IPS-NIHi11 (cell line): ENCODE measurements at regions not wholly inside any gene's neighbourhood (a gene's known extent, or its start where the extent isn't known, plus 50 kb on each side); places are given as distances from the start of the nearest gene placed in this dataset.
"Not testable (repeated sequence)": the region's sequence is repeated elsewhere in the genome, so short reads cannot be mapped to it uniquely, and the experiment has no call there.

Experiments used
- DNase-seq: peaks from one replicate; pipeline ENCODE4 v3.0.0; 2012; ENCODE audit warnings: mixed read lengths, low spot score

DNA sequence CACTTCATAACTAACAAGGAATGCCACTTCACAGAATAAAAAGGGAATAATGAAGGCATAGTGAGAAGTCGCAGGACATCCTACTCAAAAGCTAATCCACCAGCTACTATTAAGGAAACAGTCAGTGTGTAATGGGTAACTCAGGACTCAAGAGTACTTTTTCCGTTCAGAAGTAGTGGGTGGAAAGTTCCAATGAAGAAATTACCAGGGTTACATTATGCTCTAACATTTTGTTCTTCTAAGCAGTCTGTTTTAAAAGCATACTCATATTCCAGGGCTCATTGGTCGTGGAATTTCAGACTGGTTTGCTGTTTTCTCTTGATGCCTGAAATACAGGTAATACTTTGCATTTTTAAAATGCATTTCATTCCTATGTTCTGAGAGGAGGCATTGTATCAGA, 222.4 kb upstream of the IRS2 start:
- no peak for DNase-seq

DNA sequence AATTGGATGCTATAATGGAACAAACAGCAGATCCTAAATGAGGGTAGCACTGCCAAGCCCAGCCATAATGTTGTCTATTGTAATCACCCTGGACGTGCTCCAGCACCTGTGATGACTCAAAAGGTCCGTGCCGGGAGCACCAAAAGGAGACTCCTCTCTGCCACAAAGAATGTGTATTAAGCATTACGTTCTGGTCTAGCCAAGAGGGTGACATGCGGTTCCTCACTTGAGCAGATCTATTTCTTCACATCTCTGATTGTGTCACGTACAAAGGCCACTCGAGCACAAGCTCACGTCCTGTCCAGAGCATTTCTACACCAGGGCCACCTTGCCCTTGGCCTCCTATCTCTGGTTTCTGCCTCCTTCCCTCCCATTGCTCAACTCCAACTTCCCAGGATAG, 219.9 kb upstream of the IRS2 start:
- no peak for DNase-seq

DNA sequence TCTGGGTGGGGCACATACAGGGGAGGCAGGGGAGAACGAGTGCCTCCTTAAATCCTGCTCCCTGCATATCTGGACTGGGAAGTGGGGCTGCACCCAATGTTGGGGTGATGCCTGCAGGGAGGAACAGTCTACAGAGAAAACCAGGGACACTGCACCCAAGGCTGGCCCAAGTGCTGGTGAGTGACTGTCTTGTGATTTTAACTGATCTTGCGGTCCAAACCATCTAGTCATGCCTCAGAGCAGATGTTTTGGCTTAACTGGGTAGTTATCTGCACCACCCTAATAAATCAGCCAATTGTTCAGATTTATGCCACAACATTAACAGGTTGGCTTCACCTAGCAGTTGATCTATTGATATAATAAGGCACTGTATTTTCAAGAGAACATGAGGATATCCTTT, 219.2 kb upstream of the IRS2 start:
- no peak for DNase-seq

DNA sequence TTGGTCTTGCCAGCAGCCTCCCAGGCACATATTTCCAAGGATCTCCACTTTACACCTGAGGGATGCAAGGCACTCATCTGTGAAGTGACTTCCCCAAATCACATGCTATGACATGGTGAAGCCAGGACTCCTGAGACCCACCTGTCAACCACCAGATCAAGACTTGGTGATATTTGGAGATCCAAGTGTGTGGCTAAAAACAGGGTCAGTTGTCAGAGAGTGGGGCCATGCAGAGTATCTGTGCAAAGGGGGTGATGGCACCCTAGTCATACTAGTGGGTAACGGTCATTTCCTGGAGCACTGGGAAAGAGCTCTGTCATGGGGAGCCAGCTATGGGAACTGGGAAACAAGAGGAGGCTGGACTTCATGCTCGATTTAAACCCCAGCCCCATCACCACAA, 218.4 kb upstream of the IRS2 start:
- no peak for DNase-seq

DNA sequence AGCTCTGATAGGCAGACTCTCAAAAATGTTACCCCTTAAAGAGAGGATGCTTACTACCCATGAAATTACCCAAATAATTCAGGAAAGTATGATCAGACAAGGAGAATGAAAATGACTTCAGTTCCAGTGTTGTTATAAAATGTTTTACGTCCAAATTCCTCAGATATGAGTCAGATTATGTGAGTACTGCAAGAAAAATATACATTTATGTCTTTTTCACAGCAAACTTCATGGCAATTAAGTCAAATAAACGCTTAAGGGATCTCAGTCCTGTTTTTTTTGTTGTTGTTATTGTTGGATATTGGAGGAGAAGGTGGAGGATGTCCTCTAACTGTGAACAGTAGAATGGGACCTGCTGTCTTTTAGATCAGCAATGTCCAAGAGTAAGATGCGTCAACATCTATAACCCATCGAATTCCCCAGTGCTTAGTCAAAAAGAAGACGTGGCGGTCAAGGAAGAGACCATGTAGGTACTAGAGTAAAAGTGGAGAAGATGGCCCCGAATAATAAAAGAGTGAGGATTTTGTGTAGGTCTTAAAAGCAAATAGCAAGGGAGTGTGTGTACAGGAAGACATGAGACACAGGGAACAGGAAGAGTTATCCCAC, 215.4 kb upstream of the IRS2 start:
- DNase-seq = no peak

DNA sequence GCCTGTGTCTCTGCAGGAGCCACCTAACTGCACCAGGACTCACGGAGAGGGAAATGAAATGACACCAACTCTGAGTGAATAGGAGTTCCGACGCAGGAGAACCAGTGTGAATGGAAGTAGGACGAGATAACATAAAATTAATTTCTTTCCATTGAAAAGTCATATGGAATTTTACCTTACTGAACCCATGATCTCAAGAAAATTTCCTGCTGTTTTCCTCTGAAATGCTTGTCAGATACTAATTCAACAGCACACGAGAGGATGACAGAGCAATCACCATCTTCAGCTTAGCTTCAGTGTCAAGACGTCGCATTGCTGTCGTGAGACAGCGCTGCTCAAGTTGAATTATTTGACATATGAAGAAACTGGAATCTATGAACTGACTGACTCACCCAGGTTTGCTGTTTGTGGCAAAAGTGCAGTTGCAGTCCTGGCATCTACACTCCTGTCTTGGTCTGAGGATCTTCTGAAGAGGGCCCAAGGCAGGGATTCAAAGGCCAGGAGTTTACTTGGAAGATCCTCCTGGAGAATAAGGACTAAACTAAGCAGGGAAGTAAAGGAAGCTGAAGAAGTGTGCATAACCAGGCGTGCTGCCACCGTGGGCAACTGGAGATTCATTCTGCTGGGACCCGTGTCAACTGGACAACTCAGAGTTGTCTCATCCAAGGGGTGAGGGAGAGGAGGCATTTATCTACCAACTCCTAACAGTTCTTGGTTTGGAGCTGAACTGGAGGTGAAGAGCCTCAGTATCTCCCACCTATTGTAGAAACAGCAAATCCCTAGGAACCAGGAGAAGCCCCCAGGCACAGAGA, 214.4 kb upstream of the IRS2 start:
- DNase-seq = no peak

DNA sequence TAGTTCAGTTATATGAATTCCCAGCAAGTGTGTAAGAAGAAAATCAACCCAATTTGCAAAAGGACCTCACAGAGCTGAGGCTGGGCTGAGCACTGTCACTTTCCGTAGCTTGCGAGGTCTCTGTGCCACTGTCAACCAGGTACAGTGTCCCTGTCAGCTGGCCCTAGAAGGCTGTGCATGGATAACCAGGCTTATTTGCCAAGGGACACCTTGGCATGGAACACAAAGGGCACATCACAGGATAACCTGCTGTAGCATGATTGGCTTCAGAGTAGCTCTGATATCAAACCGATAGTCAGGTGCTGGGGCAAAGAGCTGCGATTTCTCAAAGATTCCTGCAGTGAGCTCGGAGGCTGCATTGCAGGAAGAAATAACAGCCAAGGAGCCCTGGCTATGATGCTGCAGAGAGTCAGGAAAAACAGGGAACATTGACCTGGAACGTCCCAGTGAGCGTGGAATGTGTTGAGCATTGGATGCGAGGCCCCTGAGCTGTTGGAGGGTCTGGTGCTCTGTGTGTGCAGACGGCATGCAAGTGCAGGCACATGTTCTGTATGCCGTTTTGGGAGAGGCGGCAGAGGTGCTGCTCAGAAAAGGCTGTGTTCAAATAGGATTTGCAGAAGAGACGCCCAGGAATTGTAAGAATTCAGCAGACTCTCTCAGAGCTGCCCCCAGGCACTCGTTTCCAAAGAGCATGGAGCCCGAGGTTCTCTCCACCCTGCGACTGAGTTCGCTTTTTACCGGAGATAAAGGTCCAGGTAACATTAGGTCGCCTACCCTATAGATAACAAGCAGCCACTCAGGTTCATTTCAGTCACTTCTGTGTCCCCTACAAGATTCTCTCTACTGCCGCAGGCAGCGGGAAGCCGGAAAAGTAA, 213.5 kb upstream of the IRS2 start:
- no peak for DNase-seq

DNA sequence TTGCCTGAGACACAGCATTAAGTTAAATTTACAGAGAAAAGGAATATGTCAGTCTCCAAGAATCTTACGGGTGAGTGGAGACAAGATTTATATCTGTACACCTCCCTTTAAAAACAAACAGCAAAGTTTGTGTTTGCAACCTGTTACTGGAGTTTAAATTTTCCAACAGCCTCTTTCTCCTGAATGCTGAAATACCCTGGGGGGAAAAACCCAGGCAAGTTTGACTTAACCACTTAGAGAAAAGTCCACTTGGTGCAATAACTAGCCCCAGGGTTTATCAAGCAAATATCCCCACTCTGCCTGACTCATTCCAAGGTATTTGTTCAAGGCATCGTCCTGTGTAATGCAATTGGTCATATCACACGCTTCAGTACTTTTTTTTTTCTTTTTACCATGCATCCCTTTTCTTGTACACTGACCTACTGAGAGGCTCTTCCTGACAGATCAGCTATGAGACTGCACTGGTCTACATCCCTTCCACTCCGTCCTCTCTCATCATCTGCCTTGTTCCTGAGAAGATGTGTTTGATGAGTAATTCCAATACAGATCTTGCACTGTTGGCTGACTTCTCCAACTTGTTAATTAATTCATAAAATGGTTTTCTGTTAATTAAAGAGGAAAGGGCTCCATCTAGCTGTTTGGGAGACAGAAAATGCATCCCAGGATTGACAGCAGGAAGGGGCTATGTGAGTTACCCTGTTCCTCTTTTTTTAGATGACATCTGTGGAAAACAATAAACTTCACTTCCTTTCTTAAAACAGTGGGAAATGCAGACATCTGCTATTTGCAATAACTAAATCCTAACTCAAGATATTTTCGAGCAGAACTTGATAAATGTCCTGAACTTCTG, 212.5 kb upstream of the IRS2 start:
- DNase-seq = no peak

DNA sequence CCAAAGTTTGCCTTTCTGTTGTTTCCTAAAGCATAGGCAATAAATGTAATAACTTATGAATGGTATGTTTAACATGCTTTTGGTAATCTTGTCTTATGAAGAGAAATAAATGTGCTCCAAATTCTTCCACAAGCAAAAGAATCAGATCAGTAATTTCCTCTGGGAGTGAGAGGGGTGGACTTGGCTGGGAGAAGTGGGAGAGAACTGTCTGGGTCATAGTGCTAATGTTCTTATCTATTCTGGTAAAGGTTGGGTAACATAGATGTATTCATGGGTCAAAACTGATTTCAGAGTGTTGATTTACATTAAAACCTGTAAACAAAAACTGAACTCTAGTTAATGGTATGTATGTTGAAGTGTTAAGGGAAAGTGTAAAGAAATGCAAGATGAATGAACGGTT, 211.7 kb upstream of the IRS2 start:
- DNase-seq = no peak

DNA sequence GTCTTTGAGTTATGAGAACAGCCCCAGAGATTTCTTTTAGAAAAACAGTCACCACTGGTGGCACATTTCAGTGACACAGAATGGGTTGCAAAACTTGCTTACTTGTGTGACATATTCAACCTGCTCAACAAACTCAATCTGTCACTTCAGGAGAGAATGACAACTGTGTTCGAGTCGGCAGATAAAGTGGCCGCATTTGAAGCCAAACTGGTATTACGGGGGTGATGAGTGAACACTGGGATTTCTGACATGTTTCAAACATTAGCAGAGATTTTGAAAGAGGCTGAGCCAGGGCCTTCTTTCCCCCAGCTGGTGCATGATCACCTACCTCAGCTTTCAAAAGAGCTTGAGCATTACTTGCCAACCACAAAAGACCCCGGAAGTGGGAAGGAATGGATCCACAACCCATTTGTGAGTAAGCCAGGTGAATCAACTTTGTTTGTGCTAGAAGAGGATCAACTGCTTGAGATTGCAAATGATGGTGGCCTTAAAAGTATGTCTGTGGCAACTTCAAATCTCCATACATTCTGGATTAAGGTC, 210.7 kb upstream of the IRS2 start:
- DNase-seq = not testable (repeated sequence)

DNA sequence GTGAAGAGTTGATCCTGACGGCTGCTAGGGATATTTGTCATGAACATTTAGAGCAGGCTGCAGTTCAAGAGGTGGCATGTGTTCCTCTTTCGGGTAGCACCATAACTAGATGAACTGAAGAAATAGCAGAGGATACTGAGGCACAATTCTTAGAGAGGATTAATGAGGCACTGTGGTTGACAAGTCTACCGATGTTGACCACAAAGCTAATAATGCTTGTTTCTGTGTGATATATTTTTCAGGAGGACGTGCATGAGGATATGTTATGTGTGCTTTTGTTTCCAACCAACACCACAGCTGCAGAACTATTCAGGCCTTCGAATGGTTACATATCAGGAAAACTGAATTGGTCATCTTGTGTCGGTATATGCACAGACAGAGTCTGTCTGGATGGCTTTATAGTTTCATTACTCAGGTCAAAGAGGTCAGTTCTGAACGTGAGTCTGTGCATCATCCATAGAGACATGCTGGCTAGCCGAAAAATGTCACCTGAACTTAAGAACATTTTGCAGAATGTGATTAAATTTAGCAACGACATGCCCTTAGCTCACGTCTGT, 210.1 kb upstream of the IRS2 start:
- DNase-seq = no peak

DNA sequence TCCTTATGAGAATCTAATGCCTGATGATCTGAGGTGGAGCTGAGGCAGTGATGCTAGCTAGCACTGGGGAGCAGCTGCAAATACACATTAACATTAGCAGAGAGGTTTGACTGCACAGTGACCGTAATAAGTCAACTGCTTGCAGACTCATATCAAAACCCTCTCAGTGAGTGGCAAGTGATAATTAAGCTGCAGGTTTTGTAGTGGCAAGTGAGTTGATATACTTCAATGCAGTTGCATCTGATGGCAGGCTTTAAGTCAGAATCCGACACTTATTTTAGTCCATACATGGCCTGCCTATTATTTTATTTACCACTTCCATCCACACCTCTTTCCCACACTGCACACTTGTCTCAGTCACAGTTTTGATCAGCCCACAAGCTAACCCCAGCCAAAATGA, 209.2 kb upstream of the IRS2 start:
- no peak for DNase-seq

DNA sequence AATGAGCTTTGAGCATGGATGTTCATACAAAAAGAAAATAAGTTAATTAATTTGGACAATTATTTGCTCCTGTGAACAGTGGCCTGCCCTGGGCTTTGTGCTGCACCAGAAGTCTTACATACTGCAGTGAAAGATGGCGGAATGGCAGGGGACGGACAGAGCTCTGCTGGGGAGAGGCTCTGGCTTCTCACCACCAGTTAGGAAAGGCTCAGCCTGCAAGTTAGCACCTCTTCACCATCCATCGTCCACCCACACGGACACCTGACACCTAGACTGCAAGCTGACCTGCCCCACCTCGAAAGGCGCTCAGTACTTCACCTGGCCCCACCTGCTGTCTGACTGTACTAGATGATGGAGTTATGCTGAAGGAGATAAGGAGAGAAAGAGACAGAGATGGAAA, 203.9 kb upstream of the IRS2 start:
- DNase-seq = no peak

DNA sequence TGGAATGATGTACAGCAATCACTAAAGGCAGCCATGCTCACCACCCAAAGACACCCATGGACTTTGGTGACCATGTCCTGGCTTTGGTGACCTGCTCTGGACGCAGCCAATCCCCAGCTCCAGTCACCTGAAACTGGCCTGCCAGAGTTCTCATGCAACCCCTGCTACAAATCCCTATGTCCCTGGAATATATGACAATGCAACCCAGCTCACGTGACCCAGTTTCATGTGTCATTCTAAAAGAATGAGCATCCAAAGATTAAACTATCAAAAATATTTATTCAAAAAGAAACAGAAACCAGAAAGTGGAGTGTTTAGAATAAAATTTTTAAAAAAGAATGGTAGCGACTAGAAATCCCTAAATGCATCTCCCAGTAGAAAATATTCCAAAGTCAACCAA, 203.3 kb upstream of the IRS2 start:
- DNase-seq = no peak

DNA sequence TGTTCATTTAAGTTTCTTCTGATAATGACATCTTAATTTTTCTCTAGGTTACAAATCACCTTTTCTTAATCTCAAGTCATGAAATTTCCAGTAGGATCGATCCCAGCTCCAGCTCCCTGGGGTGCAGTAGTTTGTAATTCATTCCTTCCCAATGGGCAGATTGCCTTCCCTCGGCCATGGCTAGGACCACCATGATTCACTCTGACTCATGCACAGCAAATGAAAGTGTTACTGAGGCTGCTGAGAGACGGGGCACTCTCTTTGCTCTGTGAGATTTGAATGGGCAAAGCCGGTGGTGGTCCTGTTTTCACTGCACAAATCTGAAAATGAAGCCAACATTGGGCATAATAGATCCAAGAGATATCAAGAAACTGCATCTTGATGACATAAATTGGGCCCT, 202.8 kb upstream of the IRS2 start:
- no peak for DNase-seq

DNA sequence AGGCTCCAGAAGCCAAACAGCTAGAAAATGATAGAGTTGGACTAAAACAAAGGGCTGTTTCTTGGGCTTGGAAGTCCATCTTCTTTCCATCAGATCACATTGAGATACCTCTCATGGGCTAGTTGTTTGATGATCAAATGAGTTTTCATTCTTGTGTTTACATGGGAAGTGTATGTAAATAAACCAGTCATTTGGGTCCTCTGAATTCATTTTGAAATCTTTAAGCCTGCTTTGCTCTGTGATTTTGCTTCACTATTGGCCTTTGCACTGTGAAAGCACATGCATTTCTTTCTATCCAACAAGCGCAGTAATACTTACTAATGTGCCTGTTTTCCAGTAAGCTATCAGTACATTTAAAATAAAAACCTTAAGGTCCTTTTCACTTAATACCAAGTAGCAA, 200.5 kb upstream of the IRS2 start:
- DNase-seq = no peak

DNA sequence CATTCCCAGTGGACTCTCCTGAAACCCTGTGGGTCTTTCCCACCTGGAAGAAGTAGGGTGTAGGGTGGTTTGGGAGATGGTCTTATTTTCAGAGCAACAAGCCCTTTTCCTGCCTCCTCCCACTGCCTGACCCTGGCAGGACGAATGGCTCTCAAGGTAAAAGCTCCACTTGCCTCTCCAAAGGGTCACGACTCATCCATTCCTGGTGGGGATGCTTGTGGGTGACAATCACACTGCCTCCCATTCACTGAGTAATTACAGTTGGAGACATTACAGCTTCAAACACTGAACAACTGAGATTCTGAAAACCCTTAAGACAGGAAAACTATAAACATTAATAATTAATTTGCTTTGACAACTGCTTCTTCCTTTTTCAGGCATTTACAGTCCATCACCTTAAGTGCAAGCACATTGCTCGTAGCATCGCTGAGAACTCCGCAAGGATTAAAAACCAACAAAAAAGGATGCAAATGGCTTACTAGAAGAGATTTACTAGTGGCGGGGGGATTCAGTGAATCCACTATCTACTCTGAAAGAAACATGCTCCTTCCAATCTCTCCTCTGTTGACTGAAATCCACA, 199.6 kb upstream of the IRS2 start:
- no peak for DNase-seq

DNA sequence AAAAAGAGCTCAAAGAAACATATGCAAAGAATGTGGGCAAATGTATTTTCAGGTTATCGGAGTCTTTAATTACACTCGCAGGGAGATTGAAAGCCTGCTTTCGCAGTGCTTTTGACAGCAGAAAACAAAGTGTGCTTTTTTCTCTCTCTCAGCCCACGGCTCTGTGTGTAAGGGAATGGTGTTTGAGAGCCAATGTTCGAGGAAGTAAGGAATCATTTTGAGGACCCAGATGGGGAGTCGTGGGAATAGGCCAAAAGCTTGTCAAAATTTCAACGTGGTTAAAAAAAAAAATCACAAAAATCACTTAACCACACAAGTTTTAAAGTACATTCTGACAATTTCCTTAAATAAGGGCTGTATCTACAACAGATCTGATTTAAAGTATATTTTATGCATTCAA, 197.1 kb upstream of the IRS2 start:
- no peak for DNase-seq

DNA sequence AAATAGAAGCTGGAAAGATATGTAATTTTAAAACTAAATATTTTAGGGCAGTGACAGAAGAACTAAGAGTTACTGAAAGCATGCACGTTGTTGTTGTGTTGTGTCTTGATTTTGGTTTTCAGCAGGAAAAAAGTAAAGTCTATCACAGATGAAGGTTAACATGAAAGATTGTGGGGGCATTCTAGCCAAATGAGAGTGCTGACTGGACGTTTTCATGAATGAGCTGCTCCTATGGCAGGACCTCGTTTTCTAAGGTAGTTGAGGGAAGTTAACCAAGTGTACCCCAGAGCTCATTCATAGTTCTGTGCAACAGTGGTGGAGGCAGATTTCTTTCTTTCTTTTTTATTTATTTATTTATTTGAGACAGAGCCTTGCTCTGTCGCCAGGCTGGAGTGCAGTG, 194.6 kb upstream of the IRS2 start:
- DNase-seq = no peak

DNA sequence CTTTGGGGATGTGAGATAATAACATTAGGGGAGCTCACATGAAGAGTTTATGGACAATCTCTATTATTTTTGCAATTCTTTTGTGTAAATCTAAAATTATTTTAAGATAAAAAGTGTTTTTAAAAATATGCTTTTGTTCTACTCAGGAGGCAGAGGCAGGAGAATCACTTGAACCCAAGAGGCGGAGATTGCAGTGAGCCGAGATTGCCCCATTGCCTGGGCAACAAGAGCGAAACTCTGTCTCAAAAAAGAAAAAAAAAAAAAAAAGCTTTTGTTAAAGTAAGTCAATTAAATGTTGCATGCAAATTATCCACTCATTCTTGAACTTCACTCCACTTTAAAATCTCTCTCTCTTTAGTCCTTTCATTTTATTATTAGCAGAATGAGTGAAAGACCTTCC, 193.3 kb upstream of the IRS2 start:
- DNase-seq = not testable (repeated sequence)

DNA sequence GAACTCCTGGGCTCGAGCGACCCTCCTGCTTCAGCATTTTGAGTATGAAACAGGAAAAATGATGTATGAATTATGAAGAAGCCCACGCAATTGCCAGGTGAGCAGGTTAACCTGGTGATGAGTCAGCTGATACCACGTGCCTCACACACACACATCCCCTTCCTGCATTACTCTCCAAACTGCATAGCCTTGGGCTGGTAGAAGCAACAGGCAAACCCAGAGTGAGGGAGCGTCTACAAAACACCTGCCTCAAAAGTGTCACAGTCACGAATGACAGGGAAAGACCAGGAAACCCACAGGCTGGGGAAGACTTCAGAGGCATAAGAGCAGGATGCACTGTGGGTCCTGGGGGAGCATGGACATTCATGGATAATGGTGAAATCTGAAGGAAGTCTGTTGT, 192.8 kb upstream of the IRS2 start:
- no peak for DNase-seq
